CD4-positive, CD25-positive, alpha-beta regulatory T cell (primary cell): ENCODE measurements at regions not wholly inside any gene's neighbourhood (a gene's known extent, or its start where the extent isn't known, plus 50 kb on each side); places are given as distances from the start of the nearest gene placed in this dataset.

Experiments
- ATAC-seq, 2 donors: fragments of 150-1000 bp; cut with Tn5 transposase; one replicate each; pipeline ENCODE4 v1.10.0; 2021; ENCODE audit warnings: low read depth in 2 of 2, moderate number of reproducible peaks in 2 of 2, moderate library complexity in 1 of 2
- DNase-seq, 3 donors: peaks; one replicate each; pipeline versions ENCODE4 v3.0.0 to v3.0.0-alpha.2; 2012 to 2022; ENCODE audit warnings: mixed read lengths in 1 of 3
- H3K27ac ChIP-seq: one replicate; pipeline ENCODE4 v1.7.0; 2013; ENCODE audit warnings: mild to moderate bottlenecking, low read length; ENCODE audit not compliant: insufficient read depth, poor library complexity, severe bottlenecking
- H3K27me3 ChIP-seq: one replicate; pipeline ENCODE4 v1.7.0; 2013; ENCODE audit warnings: low read length; ENCODE audit not compliant: control insufficient read depth, insufficient read depth
- H3K36me3 ChIP-seq: one replicate; pipeline ENCODE4 v1.7.0; 2013; ENCODE audit warnings: mild to moderate bottlenecking, low read length, moderate library complexity; ENCODE audit not compliant: control insufficient read depth, insufficient read depth
- H3K4me1 ChIP-seq: 2 replicates; pipeline ENCODE4 v1.7.0; 2013; ENCODE audit warnings: mild to moderate bottlenecking, low read length; ENCODE audit not compliant: insufficient read depth, control insufficient read depth, poor library complexity, severe bottlenecking
- H3K4me3 ChIP-seq: one replicate; pipeline ENCODE4 v1.7.0; 2013; ENCODE audit warnings: low read depth, mild to moderate bottlenecking, low read length, moderate library complexity
- H3K9me3 ChIP-seq, 2 experiments: 1 replicate in 1 of 2; 2 replicates in 1 of 2; pipeline ENCODE4 v1.7.0; 2013; ENCODE audit warnings: low read length in 2 of 2, mild to moderate bottlenecking in 1 of 2, moderate library complexity in 1 of 2; ENCODE audit not compliant: control insufficient read depth in 2 of 2
- H3K27ac Mint-ChIP-seq, 3 donors: one replicate each; pipeline ENCODE4 v1.8.0; 2020 to 2022; ENCODE audit warnings: mild to moderate bottlenecking in 3 of 3, mixed read lengths in 3 of 3, moderate library complexity in 2 of 3
- H3K27me3 Mint-ChIP-seq: one replicate; pipeline ENCODE4 v1.8.0; 2022; ENCODE audit warnings: mild to moderate bottlenecking, mixed read lengths
- H3K36me3 Mint-ChIP-seq: one replicate; pipeline ENCODE4 v1.8.0; 2020; ENCODE audit warnings: mixed read lengths
- H3K4me1 Mint-ChIP-seq, 4 donors: one replicate each; pipeline ENCODE4 v1.8.0; 2020 to 2022; ENCODE audit warnings: mixed read lengths in 4 of 4, mild to moderate bottlenecking in 1 of 4
- H3K4me3 Mint-ChIP-seq, 4 donors: one replicate each; pipeline ENCODE4 v1.8.0; 2020 to 2022; ENCODE audit warnings: mild to moderate bottlenecking in 4 of 4, mixed read lengths in 4 of 4, moderate library complexity in 3 of 4
- H3K9me3 Mint-ChIP-seq, 7 donors: one replicate each; pipeline ENCODE4 v1.8.0; 2020 to 2022; ENCODE audit warnings: mixed read lengths in 7 of 7, mild to moderate bottlenecking in 3 of 7, moderate library complexity in 2 of 7

- Histone ChIP-seq H3K27ac (no peak overlapping the region), H3K4me1 (no peaks in the 10 kb centered on the region), H3K9me3 (no peaks in the 10 kb centered on the region), H3K4me3 (no peak overlapping the region), H3K27me3 (no peaks in the 10 kb centered on the region), H3K36me3 (no peaks in the 10 kb centered on the region)
- Mint-ChIP-seq H3K9me3 (peaks cover 0 to 9% (median 0%) of the 10 kb centered on the region in 7 donors), H3K4me3 (no peak overlapping the region), H3K36me3 (no peaks in the 10 kb centered on the region), H3K27me3 (peaks cover 4% of the 10 kb centered on the region), H3K27ac (no peak overlapping the region), H3K4me1 (no peaks in the 10 kb centered on the region)
- ATAC-seq (no peak), DNase-seq (no peak)
These were observed 446.9 kb downstream of the TMA16 start for GRCh38 chr4:163941221-163941905.

- Mint-ChIP-seq H3K36me3 (no peaks in the 10 kb centered on the region), H3K27me3 (no peaks in the 10 kb centered on the region), H3K27ac (no peak overlapping the region), H3K9me3 (peaks cover 0 to 5% (median 0%) of the 10 kb centered on the region in 7 donors), H3K4me1 (no peaks in the 10 kb centered on the region), H3K4me3 (no peak overlapping the region)
- Histone ChIP-seq H3K27ac (no peak overlapping the region), H3K36me3 (no peaks in the 10 kb centered on the region), H3K4me1 (no peaks in the 10 kb centered on the region), H3K9me3 (no peaks in the 10 kb centered on the region), H3K27me3 (no peaks in the 10 kb centered on the region), H3K4me3 (no peak overlapping the region)
- ATAC-seq, result no peak
- no peak for DNase-seq
These were observed 454.5 kb downstream of the TMA16 start for GRCh38 chr4:163948920-163949455.

- Mint-ChIP-seq H3K27ac (no peak overlapping the region), H3K9me3 (peaks cover 0 to 5% (median 0%) of the 10 kb centered on the region in 7 donors), H3K4me1 (no peaks in the 10 kb centered on the region), H3K4me3 (no peak overlapping the region), H3K27me3 (no peaks in the 10 kb centered on the region), H3K36me3 (no peaks in the 10 kb centered on the region)
- ATAC-seq, result no peak
- Histone ChIP-seq H3K27me3 (no peaks in the 10 kb centered on the region), H3K9me3 (no peaks in the 10 kb centered on the region), H3K27ac (no peak overlapping the region), H3K4me1 (no peaks in the 10 kb centered on the region), H3K36me3 (no peaks in the 10 kb centered on the region), H3K4me3 (no peak overlapping the region)
- no peak for DNase-seq
These were observed 455.6 kb downstream of the TMA16 start for GRCh38 chr4:163949976-163950601.

DNA sequence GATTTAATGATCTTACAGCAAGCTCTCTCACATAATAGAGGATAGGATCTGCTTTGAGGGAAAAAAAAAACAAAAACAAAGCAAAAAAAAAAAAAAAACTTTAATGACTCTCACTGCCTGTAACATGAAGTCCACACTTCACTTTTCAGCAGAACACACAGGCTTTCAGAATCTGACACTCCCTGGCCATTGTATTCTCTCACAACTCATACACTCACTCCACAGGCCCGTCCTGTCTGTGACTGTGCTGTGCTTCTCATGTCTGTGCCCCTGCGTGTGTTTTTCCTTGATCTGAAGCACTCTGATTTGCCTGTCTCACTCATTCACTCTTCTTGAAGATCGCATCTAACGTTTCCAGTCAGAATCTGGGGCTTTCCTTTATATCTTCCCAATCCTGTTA lies 460.8 kb downstream of the TMA16 start:
- H3K9me3 ChIP-seq, result no peaks in the 10 kb centered on the region
- no peaks in the 10 kb centered on the region for H3K4me1 ChIP-seq
- no peak overlapping the region for H3K27ac Mint-ChIP-seq
- H3K27me3 ChIP-seq, result no peaks in the 10 kb centered on the region
- no peak overlapping the region for H3K27ac ChIP-seq
- H3K4me3 ChIP-seq, result no peak overlapping the region
- no peak overlapping the region for H3K4me3 Mint-ChIP-seq
- no peaks in the 10 kb centered on the region for H3K36me3 Mint-ChIP-seq
- H3K36me3 ChIP-seq, result no peaks in the 10 kb centered on the region
- no peaks in the 10 kb centered on the region for H3K4me1 Mint-ChIP-seq
- DNase-seq (no peak), ATAC-seq (no peak)
- H3K9me3 Mint-ChIP-seq, result peaks cover 0 to 3% (median 0%) of the 10 kb centered on the region in 7 donors
- H3K27me3 Mint-ChIP-seq, result no peaks in the 10 kb centered on the region

DNA sequence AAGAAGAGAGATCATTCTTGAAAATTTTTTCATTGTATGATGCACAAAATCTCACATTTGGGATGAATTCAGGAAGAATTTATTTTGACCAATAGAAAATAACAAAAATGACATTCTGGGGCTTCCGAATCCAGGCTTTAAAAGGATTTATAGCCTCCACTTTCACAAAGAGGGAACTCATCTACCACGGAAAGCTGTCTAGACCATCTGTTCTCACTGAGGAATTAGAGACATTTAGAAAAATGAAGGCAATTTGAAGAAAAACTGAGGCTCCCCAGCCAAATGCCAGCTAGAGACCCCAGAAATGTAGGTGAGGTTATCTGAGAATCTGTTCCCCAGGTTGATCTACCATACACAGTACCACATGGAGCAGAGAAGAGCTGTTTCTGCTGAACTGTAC lies 464.3 kb downstream of the TMA16 start:
- H3K4me1 ChIP-seq, result no peaks in the 10 kb centered on the region
- no peak overlapping the region for H3K4me3 Mint-ChIP-seq
- no peak overlapping the region for H3K27ac Mint-ChIP-seq
- H3K9me3 Mint-ChIP-seq, result peaks cover 0 to 3% (median 0%) of the 10 kb centered on the region in 7 donors
- no peak for DNase-seq
- H3K27me3 ChIP-seq, result no peaks in the 10 kb centered on the region
- no peaks in the 10 kb centered on the region for H3K9me3 ChIP-seq
- H3K36me3 Mint-ChIP-seq, result no peaks in the 10 kb centered on the region
- H3K36me3 ChIP-seq, result no peaks in the 10 kb centered on the region
- H3K4me1 Mint-ChIP-seq, result no peaks in the 10 kb centered on the region
- H3K27ac ChIP-seq, result no peak overlapping the region
- ATAC-seq, result no peak
- H3K4me3 ChIP-seq, result no peak overlapping the region
- H3K27me3 Mint-ChIP-seq, result no peaks in the 10 kb centered on the region

GRCh38 chr4:163959932-163960331 lies 465.4 kb downstream of the TMA16 start:
- no peak overlapping the region for H3K4me3 ChIP-seq
- Mint-ChIP-seq H3K4me1 (no peaks in the 10 kb centered on the region), H3K36me3 (no peaks in the 10 kb centered on the region), H3K9me3 (peaks cover 0 to 3% (median 0%) of the 10 kb centered on the region in 7 donors), H3K4me3 (no peak overlapping the region), H3K27me3 (no peaks in the 10 kb centered on the region), H3K27ac (no peak overlapping the region)
- no peak for DNase-seq
- no peaks in the 10 kb centered on the region for H3K27me3 ChIP-seq
- no peak overlapping the region for H3K27ac ChIP-seq
- H3K4me1 ChIP-seq, result no peaks in the 10 kb centered on the region
- H3K36me3 ChIP-seq, result no peaks in the 10 kb centered on the region
- H3K9me3 ChIP-seq, result no peaks in the 10 kb centered on the region
- ATAC-seq, result no peak

GRCh38 chr4:163966612-163967011 lies 472.1 kb downstream of the TMA16 start:
- Mint-ChIP-seq H3K27ac (no peak overlapping the region), H3K4me1 (no peaks in the 10 kb centered on the region), H3K36me3 (no peaks in the 10 kb centered on the region), H3K9me3 (peaks cover 0 to 2% (median 0%) of the 10 kb centered on the region in 7 donors), H3K4me3 (no peak overlapping the region), H3K27me3 (no peaks in the 10 kb centered on the region)
- H3K27me3 ChIP-seq, result no peaks in the 10 kb centered on the region
- no peak for DNase-seq
- no peaks in the 10 kb centered on the region for H3K4me1 ChIP-seq
- no peak overlapping the region for H3K4me3 ChIP-seq
- no peaks in the 10 kb centered on the region for H3K9me3 ChIP-seq
- H3K36me3 ChIP-seq, result no peaks in the 10 kb centered on the region
- ATAC-seq, result no peak
- H3K27ac ChIP-seq, result no peak overlapping the region

DNA sequence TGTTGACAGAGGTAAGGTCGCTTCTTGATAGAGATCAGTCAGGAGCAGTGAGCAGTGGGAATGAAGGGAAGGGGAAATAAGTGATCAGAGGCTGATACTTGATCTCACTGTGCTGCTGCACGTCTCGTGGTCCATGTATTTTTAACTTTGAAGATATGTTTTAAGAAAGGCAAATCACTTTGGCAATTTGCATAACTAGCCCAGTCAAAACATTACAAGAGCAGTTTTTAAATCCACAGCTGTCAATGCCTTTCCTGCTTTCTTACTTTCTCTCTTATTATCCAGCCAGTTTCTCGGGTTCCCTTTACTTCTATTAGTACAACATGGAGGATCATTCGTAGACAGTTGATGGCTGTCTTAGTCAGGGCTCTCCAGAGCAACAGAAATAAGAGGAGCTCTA lies 472.8 kb downstream of the TMA16 start:
- Histone ChIP-seq H3K27me3 (no peaks in the 10 kb centered on the region), H3K4me1 (no peaks in the 10 kb centered on the region), H3K9me3 (no peaks in the 10 kb centered on the region), H3K27ac (no peak overlapping the region), H3K36me3 (no peaks in the 10 kb centered on the region), H3K4me3 (no peak overlapping the region)
- DNase-seq, result no peak
- Mint-ChIP-seq H3K4me1 (no peaks in the 10 kb centered on the region), H3K4me3 (no peak overlapping the region), H3K27me3 (no peaks in the 10 kb centered on the region), H3K27ac (no peak overlapping the region), H3K9me3 (peaks cover 0 to 2% (median 0%) of the 10 kb centered on the region in 7 donors), H3K36me3 (no peaks in the 10 kb centered on the region)
- ATAC-seq, result no peak
